Loucy (cell line): ENCODE measurements at regions not wholly inside any gene's neighbourhood (a gene's known extent, or its start where the extent isn't known, plus 50 kb on each side); places are given as distances from the start of the nearest gene placed in this dataset.

ENCODE experiments used
- H2AFZ ChIP-seq: fragments of 200-600 bp; sonication (generic); 2 replicates; pipeline ENCODE4 v1.6.0; 2016; ENCODE audit warnings: antibody characterized with exemption, mild to moderate bottlenecking, low read length, moderate library complexity
- H3F3A ChIP-seq: fragments of 200-600 bp; 2 replicates; pipeline ENCODE4 v1.6.0; 2016; ENCODE audit warnings: antibody characterized with exemption, low read depth, mild to moderate bottlenecking
- H3K27me3 ChIP-seq: fragments of 200-600 bp; sonication (generic); 2 replicates; pipeline ENCODE4 v1.6.1; 2014; ENCODE audit warnings: low read length, mild to moderate bottlenecking; ENCODE audit not compliant: insufficient read depth, poor library complexity, severe bottlenecking
- H3K36me3 ChIP-seq: fragments of 200-600 bp; sonication (generic); 2 replicates; pipeline ENCODE4 v1.6.1; 2016; ENCODE audit warnings: low read length; ENCODE audit not compliant: insufficient read depth
- H3K4me1 ChIP-seq: fragments of 200-600 bp; sonication (generic); 2 replicates; pipeline ENCODE4 v1.5.1; 2014; ENCODE audit warnings: low read length, mild to moderate bottlenecking; ENCODE audit not compliant: insufficient read depth, poor library complexity, severe bottlenecking
- H3K4me2 ChIP-seq: fragments of 200-600 bp; sonication (generic); 2 replicates; pipeline ENCODE4 v1.6.0; 2014; ENCODE audit warnings: antibody characterized with exemption, low read length, low read depth, mild to moderate bottlenecking; ENCODE audit not compliant: poor library complexity, severe bottlenecking
- H3K4me3 ChIP-seq: fragments of 200-600 bp; sonication (generic); 2 replicates; pipeline ENCODE4 v1.5.1; 2014; ENCODE audit warnings: low read length, mild to moderate bottlenecking, mixed read lengths; ENCODE audit not compliant: poor library complexity, severe bottlenecking
- H3K79me2 ChIP-seq: fragments of 200-600 bp; sonication (generic); 2 replicates; pipeline ENCODE4 v1.6.1; 2014; ENCODE audit warnings: low read length; ENCODE audit not compliant: insufficient read depth
- H3K9ac ChIP-seq: fragments of 200-600 bp; sonication (generic); 2 replicates; pipeline ENCODE4 v1.6.0; 2014; ENCODE audit warnings: mild to moderate bottlenecking, low read depth, low read length, moderate library complexity; ENCODE audit not compliant: poor library complexity, severe bottlenecking
- H3K9me2 ChIP-seq: fragments of 200-600 bp; sonication (generic); replicated peaks from 2 replicates; pipeline ENCODE4 v1.6.1; 2016; ENCODE audit warnings: low read depth, low read length, mixed read lengths
- H3K9me3 ChIP-seq: fragments of 200-600 bp; sonication (generic); 2 replicates; pipeline ENCODE4 v1.6.1; 2014; ENCODE audit warnings: mild to moderate bottlenecking, antibody characterized with exemption, low read length, low read depth; ENCODE audit not compliant: insufficient read depth
- H4K20me1 ChIP-seq: fragments of 200-600 bp; sonication (generic); 2 replicates; pipeline ENCODE4 v1.6.0; 2014; ENCODE audit warnings: antibody characterized with exemption, low read length, mild to moderate bottlenecking; ENCODE audit not compliant: insufficient read depth, poor library complexity, severe bottlenecking
- EZH2phosphoT487 ChIP-seq: fragments of 200-600 bp; IDR thresholded peaks from 2 replicates; pipeline ENCODE4 v1.6.1; 2018; ENCODE audit warnings: antibody characterized with exemption, mild to moderate bottlenecking, moderate library complexity, borderline replicate concordance
- TF ChIP-seq, protein P1 (sequence below): fragments of 200-600 bp; sonication (generic); conservative IDR thresholded peaks from 2 replicates; pipeline ENCODE4 v1.5.1; 2014; ENCODE audit warnings: mild to moderate bottlenecking, antibody characterized with exemption, low read length

DNA sequence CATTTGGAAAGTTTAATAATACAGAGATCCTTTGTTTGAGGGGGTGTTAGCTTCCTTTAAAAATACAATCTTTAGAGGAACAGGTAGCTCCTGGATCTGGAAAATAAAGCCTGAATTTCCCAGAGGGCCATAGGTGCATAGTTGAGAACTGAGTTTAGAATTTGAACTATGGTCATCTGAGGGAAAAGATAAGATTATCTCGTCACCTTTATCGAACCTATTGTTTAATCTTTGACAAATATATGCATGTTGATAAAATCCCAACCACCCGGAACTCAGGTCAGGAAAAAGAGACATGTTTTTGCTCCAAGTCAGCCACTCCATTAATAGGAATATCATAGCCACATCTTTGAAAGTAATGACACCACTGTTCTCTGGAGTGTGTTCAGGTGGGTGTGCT lies 91.7 kb upstream of the FAM169A start:
- Histone ChIP-seq H3F3A (no peaks in the 10 kb centered on the region), H3K4me1 (peaks cover 7% of the 10 kb centered on the region), H3K27me3 (no peaks in the 10 kb centered on the region), H4K20me1 (no peaks in the 10 kb centered on the region), H3K9ac (no peak overlapping the region), H3K36me3 (no peaks in the 10 kb centered on the region), H3K4me3 (no peak overlapping the region), H3K9me3 (no peaks in the 10 kb centered on the region; the same call in 1 of the 2 replicates), H2AFZ (no peak overlapping the region), H3K4me2 (no peak overlapping the region), H3K9me2 (no peaks in the 10 kb centered on the region), H3K79me2 (no peaks in the 10 kb centered on the region)
- no peak for TF ChIP-seq EZH2phosphoT487
- TF ChIP-seq, protein P1, sequence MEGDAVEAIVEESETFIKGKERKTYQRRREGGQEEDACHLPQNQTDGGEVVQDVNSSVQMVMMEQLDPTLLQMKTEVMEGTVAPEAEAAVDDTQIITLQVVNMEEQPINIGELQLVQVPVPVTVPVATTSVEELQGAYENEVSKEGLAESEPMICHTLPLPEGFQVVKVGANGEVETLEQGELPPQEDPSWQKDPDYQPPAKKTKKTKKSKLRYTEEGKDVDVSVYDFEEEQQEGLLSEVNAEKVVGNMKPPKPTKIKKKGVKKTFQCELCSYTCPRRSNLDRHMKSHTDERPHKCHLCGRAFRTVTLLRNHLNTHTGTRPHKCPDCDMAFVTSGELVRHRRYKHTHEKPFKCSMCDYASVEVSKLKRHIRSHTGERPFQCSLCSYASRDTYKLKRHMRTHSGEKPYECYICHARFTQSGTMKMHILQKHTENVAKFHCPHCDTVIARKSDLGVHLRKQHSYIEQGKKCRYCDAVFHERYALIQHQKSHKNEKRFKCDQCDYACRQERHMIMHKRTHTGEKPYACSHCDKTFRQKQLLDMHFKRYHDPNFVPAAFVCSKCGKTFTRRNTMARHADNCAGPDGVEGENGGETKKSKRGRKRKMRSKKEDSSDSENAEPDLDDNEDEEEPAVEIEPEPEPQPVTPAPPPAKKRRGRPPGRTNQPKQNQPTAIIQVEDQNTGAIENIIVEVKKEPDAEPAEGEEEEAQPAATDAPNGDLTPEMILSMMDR, result no peak

DNA sequence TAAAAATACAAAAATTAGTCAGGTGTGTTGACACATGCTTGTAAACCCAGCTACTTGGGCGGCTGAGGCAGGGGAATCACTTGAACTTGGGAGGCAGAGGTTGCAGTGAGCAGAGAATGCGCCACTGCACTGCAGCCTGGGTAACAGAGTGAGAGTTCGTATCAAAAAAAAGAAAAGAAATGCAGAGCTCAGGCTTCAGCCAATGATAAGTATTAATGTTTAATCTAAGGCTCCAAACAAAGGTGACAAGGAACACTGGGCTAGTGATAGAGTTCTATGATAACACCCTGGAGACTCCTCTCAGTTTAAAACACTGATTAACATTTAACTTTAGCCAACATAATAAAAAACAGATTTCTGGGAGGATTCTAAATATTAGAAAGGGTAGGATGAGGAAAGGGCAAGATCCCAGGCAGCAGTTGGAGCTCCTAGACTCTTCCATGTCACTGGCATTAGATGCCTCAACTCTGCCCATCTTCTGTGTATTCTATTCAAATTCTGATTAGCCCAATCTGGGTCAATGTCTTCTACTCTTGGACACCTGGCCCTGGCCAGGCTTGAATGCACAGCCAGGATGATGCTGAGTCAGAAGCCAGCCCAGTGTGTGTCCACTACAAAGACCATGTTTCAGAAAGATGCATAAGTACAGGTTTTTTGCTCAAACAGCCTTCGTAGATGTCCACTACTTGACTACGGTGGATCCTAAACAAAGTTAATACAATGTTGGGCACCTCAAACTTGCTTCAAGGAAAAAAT lies 91.0 kb upstream of the FAM169A start:
- Histone ChIP-seq H3K27me3 (no peaks in the 10 kb centered on the region), H3K36me3 (no peaks in the 10 kb centered on the region), H3F3A (no peaks in the 10 kb centered on the region), H3K4me2 (no peak overlapping the region), H3K4me3 (no peak overlapping the region), H4K20me1 (no peaks in the 10 kb centered on the region), H3K9ac (no peak overlapping the region), H3K4me1 (peaks cover 7% of the 10 kb centered on the region), H3K79me2 (no peaks in the 10 kb centered on the region), H3K9me2 (no peaks in the 10 kb centered on the region), H2AFZ (no peak overlapping the region), H3K9me3 (no peaks in the 10 kb centered on the region; the same call in 1 of the 2 replicates)
- no peak for TF ChIP-seq EZH2phosphoT487
- TF ChIP-seq, protein P1, result no peak

DNA sequence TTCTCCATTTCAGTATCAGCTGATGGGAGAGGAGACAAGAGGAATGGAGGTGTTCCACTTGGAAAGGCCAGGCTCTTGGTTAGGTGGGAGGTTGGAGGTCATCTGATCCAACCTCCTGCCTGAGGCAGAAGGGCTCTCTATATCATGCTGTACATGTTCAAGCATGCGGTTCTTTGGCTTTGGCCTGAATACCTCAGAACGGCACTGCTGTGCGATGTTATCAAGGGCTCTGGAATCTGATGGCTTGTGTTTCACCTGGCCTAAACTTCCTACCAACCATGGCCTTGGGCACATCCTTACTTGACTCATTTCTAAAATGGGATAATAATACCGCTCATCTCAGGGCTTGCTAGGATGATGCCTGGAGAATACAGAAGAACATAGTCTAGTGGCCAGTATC lies 90.1 kb upstream of the FAM169A start:
- TF ChIP-seq, protein P1, result no peak
- TF ChIP-seq EZH2phosphoT487, result no peak
- H3K4me2 ChIP-seq, result no peak overlapping the region
- H3F3A ChIP-seq, result no peaks in the 10 kb centered on the region
- peaks cover 11% of the 10 kb centered on the region for H3K4me1 ChIP-seq
- no peaks in the 10 kb centered on the region for H3K36me3 ChIP-seq
- no peaks in the 10 kb centered on the region for H3K9me2 ChIP-seq
- H3K79me2 ChIP-seq, result no peaks in the 10 kb centered on the region
- H3K4me3 ChIP-seq, result no peak overlapping the region
- no peaks in the 10 kb centered on the region for H4K20me1 ChIP-seq
- no peaks in the 10 kb centered on the region; the same call in 1 of the 2 replicates for H3K9me3 ChIP-seq
- H3K9ac ChIP-seq, result no peak overlapping the region
- H2AFZ ChIP-seq, result no peak overlapping the region
- H3K27me3 ChIP-seq, result no peaks in the 10 kb centered on the region
